DMS114 treated with DMSO at 0.1 percent for 48 hours (cell line): ENCODE measurements at regions not wholly inside any gene's neighbourhood (a gene's known extent, or its start where the extent isn't known, plus 50 kb on each side); places are given as distances from the start of the nearest gene placed in this dataset.
"Not testable (repeated sequence)": the region's sequence is repeated elsewhere in the genome, so short reads cannot be mapped to it uniquely, and the experiment has no call there.

Experiments
- DNase-seq: peaks from one replicate; lab custom pipeline; 2025; ENCODE audit not compliant: unreplicated experiment; lab: John Stamatoyannopoulos, UW

GRCh38 chr17:20733923-20734322 is 154.4 kb downstream of the CDRT15L2 start:
- DNase-seq = no peak

DNA sequence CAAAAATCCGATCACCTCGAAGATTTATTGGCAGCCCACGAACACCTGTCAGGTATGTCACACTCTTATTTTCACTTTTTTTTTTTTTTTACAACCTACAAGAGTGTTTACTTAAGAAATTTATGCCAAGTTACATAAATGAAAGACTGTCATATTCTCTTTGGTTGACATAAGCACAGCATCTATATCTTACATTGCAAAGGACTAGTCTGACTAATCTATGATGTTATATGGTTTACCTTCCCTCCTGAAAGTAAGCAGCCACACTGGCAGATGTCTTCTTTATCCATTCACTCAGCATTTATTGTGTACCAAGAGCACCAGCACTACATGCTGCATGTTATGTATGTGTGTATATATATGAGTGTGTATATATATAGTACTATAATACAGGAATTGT is 156.3 kb downstream of the CDRT15L2 start:
- DNase-seq = no peak

DNA sequence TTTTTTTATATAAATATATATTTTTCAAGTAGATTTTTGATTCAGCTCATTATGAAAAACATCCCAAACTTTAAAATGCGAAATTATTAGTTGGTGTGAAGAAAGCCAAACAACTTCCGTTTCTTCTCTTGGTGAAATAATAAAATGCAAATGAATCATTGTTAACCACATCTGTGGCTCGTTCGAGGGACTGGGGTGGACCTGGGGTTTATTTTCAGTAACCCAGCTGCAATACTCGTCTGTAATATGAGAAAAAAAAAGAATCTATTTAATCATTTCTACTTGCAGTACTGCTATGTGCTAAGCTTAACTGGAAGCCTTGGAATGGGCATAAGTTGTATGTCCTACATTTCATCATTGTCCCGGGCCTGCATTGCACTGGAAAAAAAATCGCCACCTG is 158.1 kb downstream of the CDRT15L2 start:
- not testable (repeated sequence) for DNase-seq

GRCh38 chr17:20771104-20771503 is 191.6 kb downstream of the CDRT15L2 start:
- no peak for DNase-seq

DNA sequence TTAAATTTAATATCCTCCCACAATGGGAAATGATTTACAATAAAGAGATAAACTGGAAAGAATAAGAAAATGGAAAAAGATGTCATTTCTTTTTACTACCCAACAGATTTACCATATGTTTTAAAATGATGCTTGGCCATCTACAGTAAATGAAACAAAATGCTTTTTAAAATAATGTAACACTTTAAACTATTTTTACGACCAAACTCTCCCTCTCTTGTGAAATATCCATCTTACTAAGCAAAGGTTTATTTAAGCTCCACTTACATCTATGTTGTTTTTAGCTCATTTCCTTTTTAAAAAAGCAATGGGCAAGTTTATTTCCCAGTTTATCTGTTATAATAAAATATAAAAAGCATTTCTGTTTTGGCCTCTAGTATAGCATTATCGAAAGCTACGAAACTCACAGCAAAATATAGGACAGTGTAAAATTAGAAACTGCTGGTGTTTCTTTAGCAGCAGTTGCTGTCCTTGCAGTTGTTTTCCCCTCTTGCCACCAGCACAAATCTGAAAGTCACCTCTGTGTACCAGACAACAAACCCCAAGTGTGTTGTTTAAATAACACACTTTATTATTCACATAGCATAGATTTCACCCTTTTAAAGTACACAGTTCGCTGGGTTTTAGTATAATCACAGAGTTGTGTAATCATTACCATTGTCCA is 195.1 kb downstream of the CDRT15L2 start:
- no peak for DNase-seq

DNA sequence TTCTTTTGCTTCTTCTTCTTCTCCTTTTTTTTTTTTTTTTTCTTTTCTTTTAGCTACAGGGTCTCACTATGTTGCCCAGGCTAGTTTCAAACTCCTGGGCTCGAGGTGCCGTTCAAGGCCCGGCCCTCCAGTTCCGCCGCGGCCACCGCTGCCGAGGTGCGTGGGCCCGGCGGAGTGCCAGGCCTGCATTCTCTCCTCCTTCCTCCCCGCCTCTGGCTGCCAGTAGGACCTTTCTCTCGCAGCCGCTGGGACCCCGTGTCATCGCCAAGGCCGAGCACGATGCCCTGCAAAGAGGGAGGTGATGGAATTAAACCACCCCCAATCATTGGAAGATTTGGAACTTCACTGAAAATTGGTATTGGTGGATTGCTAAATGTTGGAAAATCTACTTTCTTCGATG is 195.8 kb downstream of the CDRT15L2 start:
- DNase-seq = no peak

DNA sequence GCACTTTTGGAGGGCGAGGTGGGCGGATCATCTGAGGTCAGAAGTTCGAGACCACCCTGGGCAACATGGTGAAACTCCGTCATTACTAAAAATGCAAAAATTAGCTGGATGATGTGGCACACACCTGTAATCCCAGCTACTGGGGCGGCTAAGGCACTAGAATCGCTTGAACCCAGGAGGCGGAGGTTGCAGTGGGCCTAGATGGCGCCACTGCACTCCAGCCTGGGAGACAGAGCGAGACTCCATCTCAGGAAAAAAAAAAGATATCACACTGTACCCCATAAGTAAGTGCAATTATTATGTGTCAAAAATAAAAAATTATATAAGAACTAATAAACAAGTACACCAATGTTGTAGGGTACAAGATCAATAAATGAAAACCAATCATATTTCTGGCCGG is 200.0 kb downstream of the CDRT15L2 start:
- no peak for DNase-seq

- no peak for DNase-seq
Observed at GRCh38 chr17:20781260-20781659, 201.7 kb downstream of the CDRT15L2 start.

DNA sequence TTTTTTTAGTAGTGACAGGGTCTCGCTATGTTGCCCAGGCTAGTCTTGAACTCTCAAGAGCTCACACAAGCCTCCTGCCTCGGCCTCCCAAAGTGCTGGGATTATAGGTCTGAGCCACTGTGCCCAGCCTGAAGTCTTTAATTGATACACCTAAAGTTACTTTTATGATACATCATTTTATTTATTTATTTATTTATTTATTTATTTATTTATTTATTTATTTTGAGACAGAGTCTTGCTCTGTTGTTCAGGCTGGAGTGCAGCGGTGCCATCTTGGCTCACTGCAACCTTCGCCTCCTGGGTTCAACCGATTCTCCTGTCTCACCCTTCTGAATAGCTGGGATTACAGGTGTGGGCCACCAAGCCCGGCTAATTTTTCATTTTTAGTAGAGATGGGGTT is 202.3 kb downstream of the CDRT15L2 start:
- DNase-seq = not testable (repeated sequence)

GRCh38 chr17:20783091-20783490 is 203.6 kb downstream of the CDRT15L2 start:
- DNase-seq = no peak

DNA sequence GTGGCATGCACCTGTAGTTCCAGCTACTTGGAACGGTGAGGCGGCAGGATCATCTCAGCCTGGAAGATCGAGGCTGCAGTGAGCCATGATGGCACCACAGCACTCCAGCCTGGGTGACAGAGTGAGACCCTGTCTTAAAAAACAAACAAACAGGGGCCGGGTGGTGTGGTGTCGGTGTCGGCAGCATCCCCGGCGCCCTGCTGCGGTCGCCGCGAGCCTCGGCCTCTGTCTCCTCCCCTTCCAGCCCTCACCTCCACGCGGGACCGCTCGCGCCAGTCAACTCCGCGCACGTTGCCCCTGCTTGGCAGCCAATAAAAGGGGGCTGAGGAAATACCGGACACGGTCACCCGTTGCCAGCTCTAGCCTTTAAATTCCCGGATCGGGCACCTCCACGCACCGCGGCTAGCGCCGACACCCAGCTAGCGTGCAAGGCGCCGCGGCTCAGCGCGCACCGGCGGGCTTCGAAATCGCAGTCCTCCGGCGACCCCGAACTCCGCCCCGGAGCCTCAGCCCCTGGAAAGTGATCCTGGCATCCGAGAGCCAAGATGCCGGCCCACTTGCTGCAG is 204.7 kb downstream of the CDRT15L2 start:
- no peak for DNase-seq

DNA sequence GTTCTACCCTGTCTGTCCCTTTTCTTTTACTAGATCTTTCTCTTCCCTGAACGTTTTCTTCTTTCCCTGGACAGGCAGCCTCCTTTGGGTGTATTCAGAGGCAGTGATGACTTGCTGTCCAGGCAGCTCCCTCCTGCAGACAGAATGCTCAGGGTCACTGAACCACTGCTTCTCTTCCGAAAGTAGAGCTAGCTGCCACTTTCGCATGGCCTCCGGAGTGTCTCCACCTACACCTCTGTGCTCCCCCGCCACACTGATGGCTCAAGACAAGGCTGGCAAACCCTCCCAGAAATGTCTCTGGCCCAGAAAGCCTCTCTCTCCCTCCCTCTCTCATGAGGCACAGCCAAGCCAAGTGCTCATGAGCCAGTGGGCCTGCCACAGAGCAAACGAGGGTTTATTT is 207.8 kb downstream of the CDRT15L2 start:
- DNase-seq = no peak

GRCh38 chr17:20791626-20792025 is 212.1 kb downstream of the CDRT15L2 start:
- DNase-seq = no peak

- not testable (repeated sequence) for DNase-seq
Observed at GRCh38 chr17:20794532-20794931, 215.0 kb downstream of the CDRT15L2 start.

GRCh38 chr17:20797292-20797691 is 217.8 kb downstream of the CDRT15L2 start:
- no peak for DNase-seq

DNA sequence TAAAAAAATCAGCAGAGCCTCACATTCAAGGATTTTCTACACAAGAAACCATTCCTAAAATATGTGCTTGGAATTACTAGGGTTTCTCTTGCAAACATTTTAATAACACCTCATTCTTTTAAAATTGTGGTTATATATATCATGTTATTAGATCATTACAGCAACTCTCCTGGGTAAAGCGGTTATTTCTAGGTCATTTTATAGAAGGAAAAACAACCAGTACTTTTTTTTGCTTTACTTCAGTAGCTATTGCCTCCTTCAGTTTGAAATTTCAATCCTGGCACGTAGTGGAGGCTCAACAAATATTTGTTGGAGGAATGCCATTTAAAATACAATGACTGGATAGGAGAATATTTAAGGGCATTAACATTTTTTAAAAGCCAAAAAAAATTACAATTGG is 220.6 kb downstream of the CDRT15L2 start:
- DNase-seq = no peak

GRCh38 chr17:20805751-20806150 is 226.2 kb downstream of the CDRT15L2 start:
- DNase-seq = no peak

DNA sequence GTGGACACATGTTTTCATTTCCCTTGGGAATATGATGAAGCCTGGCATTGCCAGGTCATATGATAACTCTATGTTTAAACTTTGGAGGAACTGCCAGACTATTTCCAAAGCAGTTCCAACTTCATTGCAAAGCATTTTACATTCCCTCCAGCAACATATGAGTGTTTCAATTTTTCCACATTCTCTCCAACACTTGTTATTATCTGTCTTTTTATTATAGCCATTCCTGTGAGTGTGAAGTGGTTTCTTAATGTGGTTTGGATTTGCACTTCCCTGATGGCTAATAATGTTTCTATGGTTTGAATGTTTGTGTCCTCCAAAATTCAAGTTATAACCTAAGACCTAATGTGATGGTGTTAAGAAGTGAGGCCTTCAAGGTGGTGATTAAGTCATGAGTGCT is 228.0 kb downstream of the CDRT15L2 start:
- not testable (repeated sequence) for DNase-seq

DNA sequence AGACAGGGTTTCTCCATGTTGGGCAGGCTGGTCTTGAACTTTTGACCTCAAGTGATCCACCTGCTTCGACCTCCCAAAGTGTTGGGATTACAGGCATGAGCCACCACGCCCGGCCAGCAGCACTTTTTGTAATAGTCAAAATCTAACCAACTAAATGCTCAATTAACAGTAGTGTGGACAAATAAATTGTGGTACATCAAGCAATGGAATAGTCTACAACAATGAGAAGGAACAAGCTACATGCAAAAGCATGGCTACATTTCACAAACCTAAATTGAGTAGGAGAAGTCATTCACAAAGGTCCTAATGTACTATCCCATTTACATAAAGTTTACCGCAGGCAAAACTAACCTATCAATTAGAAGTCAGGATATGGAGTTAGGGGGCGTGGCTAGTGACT is 227.4 kb downstream of the USP22 start:
- not testable (repeated sequence) for DNase-seq

DNA sequence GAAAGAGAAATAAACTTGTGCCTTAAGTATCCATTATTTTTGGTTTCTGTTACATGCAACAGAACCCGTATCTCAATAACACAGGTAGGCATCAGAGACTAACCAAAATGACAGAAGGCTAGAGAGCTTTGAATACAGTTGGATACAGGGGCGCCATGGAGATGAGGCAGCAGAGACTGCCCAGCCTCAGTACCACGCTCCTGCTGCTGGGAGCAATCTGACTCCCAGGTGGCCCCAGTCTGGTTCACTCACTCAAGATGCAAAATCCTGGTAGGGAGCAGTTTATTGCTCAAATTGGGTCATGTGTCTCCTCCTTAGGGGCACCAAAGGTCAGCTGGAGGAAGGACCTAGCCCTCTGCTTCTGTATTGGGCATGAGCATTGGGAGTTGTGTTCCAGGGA is 218.9 kb downstream of the USP22 start:
- no peak for DNase-seq

GRCh38 chr17:20825539-20825938 is 217.3 kb downstream of the USP22 start:
- DNase-seq = no peak

- not testable (repeated sequence) for DNase-seq
Observed at GRCh38 chr17:20840453-20840852, 202.4 kb downstream of the USP22 start.
